Astrocyte (in vitro differentiated cells and primary cell): ENCODE measurements at regions not wholly inside any gene's neighbourhood (a gene's known extent, or its start where the extent isn't known, plus 50 kb on each side); places are given as distances from the start of the nearest gene placed in this dataset.

Experiments
- DNase-seq: peaks from one replicate; pipeline ENCODE4 v3.0.0-alpha.2; 2010; ENCODE audit warnings: low read depth
- FAIRE-seq: peaks from 2 replicates; lab custom pipeline; 2011; peaks lifted over from hg19 to GRCh38; lab: Jason Lieb, UNC
- H2AFZ ChIP-seq: 2 replicates; pipeline ENCODE4 v1.6.0; 2012; ENCODE audit warnings: low read depth, low read length, inconsistent platforms
- H3K27ac ChIP-seq: 2 replicates; pipeline ENCODE4 v1.5.1; 2011; ENCODE audit warnings: low read depth, low read length, inconsistent platforms
- H3K27me3 ChIP-seq: 2 replicates; pipeline ENCODE4 v1.6.0; 2011; ENCODE audit warnings: low read length, inconsistent platforms; ENCODE audit not compliant: insufficient read depth
- H3K36me3 ChIP-seq: 2 replicates; pipeline ENCODE4 v1.5.1; 2011; ENCODE audit warnings: low read length, inconsistent platforms; ENCODE audit not compliant: insufficient read depth
- H3K4me1 ChIP-seq: 2 replicates; pipeline ENCODE4 v1.5.1; 2011; ENCODE audit warnings: low read length, inconsistent platforms; ENCODE audit not compliant: insufficient read depth
- H3K4me2 ChIP-seq: 2 replicates; pipeline ENCODE4 v1.6.0; 2012; ENCODE audit warnings: low read length, inconsistent platforms
- H3K4me3 ChIP-seq: 2 replicates; pipeline ENCODE4 v1.5.1; 2011; ENCODE audit warnings: low read depth, mild to moderate bottlenecking, low read length, inconsistent platforms; ENCODE audit not compliant: insufficient read depth
- H3K79me2 ChIP-seq: 2 replicates; pipeline ENCODE4 v1.6.0; 2012; ENCODE audit warnings: mild to moderate bottlenecking, low read length, inconsistent platforms; ENCODE audit not compliant: insufficient read depth
- H3K9ac ChIP-seq: 2 replicates; pipeline ENCODE4 v1.6.0; 2012; ENCODE audit warnings: mild to moderate bottlenecking, low read length, inconsistent platforms
- H3K9me3 ChIP-seq: 2 replicates; pipeline ENCODE4 v1.5.1; 2012; ENCODE audit warnings: low read depth, mild to moderate bottlenecking, low read length, inconsistent platforms; ENCODE audit not compliant: insufficient read depth
- H4K20me1 ChIP-seq: 2 replicates; pipeline ENCODE4 v1.6.0; 2012; ENCODE audit warnings: low read length, inconsistent platforms; ENCODE audit not compliant: insufficient read depth
- H3K27ac Mint-ChIP-seq: one replicate; pipeline ENCODE4 v1.8.0; 2021; ENCODE audit warnings: mild to moderate bottlenecking, mixed read lengths; ENCODE audit not compliant: unreplicated experiment
- H3K27me3 Mint-ChIP-seq: one replicate; pipeline ENCODE4 v1.8.0; 2021; ENCODE audit warnings: low read depth, mixed read lengths; ENCODE audit not compliant: unreplicated experiment
- H3K36me3 Mint-ChIP-seq: one replicate; pipeline ENCODE4 v1.8.0; 2021; ENCODE audit warnings: low read depth, mixed read lengths; ENCODE audit not compliant: unreplicated experiment
- H3K4me1 Mint-ChIP-seq: one replicate; pipeline ENCODE4 v1.8.0; 2021; ENCODE audit warnings: low read depth, mixed read lengths; ENCODE audit not compliant: unreplicated experiment
- H3K4me3 Mint-ChIP-seq: one replicate; pipeline ENCODE4 v1.8.0; 2021; ENCODE audit warnings: mild to moderate bottlenecking, moderate library complexity, mixed read lengths; ENCODE audit not compliant: unreplicated experiment
- H3K9me3 Mint-ChIP-seq: one replicate; pipeline ENCODE4 v1.8.0; 2021; ENCODE audit warnings: mild to moderate bottlenecking, mixed read lengths; ENCODE audit not compliant: unreplicated experiment
- EZH2 ChIP-seq: IDR thresholded peaks from 2 replicates; pipeline ENCODE4 v1.6.1; 2012; ENCODE audit warnings: mild to moderate bottlenecking, low read length, inconsistent platforms; ENCODE audit not compliant: insufficient read depth
- TF ChIP-seq, protein P1 (sequence below): IDR thresholded peaks from 2 replicates; pipeline ENCODE4 v1.5.1; 2011; ENCODE audit warnings: low read depth, mild to moderate bottlenecking, inconsistent platforms, low read length, moderate library complexity; ENCODE audit not compliant: insufficient read depth

- Histone ChIP-seq H3K36me3 (no peaks in the 10 kb centered on the region), H3K4me3 (no peak overlapping the region), H3K79me2 (no peaks in the 10 kb centered on the region), H4K20me1 (no peaks in the 10 kb centered on the region), H3K9ac (no peak overlapping the region), H2AFZ (no peak overlapping the region), H3K4me2 (no peak overlapping the region), H3K4me1 (no peaks in the 10 kb centered on the region), H3K27ac (no peak overlapping the region), H3K9me3 (no peaks in the 10 kb centered on the region), H3K27me3 (no peaks in the 10 kb centered on the region)
- no peak overlapping the region for H3K4me3 Mint-ChIP-seq
- no peak for TF ChIP-seq EZH2
- TF ChIP-seq, protein P1, sequence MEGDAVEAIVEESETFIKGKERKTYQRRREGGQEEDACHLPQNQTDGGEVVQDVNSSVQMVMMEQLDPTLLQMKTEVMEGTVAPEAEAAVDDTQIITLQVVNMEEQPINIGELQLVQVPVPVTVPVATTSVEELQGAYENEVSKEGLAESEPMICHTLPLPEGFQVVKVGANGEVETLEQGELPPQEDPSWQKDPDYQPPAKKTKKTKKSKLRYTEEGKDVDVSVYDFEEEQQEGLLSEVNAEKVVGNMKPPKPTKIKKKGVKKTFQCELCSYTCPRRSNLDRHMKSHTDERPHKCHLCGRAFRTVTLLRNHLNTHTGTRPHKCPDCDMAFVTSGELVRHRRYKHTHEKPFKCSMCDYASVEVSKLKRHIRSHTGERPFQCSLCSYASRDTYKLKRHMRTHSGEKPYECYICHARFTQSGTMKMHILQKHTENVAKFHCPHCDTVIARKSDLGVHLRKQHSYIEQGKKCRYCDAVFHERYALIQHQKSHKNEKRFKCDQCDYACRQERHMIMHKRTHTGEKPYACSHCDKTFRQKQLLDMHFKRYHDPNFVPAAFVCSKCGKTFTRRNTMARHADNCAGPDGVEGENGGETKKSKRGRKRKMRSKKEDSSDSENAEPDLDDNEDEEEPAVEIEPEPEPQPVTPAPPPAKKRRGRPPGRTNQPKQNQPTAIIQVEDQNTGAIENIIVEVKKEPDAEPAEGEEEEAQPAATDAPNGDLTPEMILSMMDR = no peak
- peaks cover 7% of the 10 kb centered on the region for H3K9me3 Mint-ChIP-seq
- no peaks in the 10 kb centered on the region for H3K4me1 Mint-ChIP-seq
- FAIRE-seq (no peak), DNase-seq (no peak)
- no peaks in the 10 kb centered on the region for H3K36me3 Mint-ChIP-seq
- no peaks in the 10 kb centered on the region for H3K27me3 Mint-ChIP-seq
- no peak overlapping the region for H3K27ac Mint-ChIP-seq
These were observed 847.6 kb upstream of the LCORL start for GRCh38 chr4:18869166-18869565.

- DNase-seq (no peak), FAIRE-seq (no peak)
- Histone ChIP-seq H3K36me3 (no peaks in the 10 kb centered on the region), H3K79me2 (no peaks in the 10 kb centered on the region), H3K27ac (no peak overlapping the region), H3K4me1 (no peaks in the 10 kb centered on the region), H4K20me1 (no peaks in the 10 kb centered on the region), H3K9me3 (no peaks in the 10 kb centered on the region), H3K9ac (no peak overlapping the region), H3K4me2 (no peak overlapping the region), H3K4me3 (no peak overlapping the region), H2AFZ (no peak overlapping the region), H3K27me3 (no peaks in the 10 kb centered on the region)
- Mint-ChIP-seq H3K4me3 (no peak overlapping the region), H3K36me3 (no peaks in the 10 kb centered on the region), H3K27me3 (no peaks in the 10 kb centered on the region), H3K27ac (no peak overlapping the region), H3K9me3 (peaks cover 2% of the 10 kb centered on the region), H3K4me1 (peaks cover 6% of the 10 kb centered on the region)
- TF ChIP-seq, protein P1 = no peak
- TF ChIP-seq EZH2 = no peak
These were observed 839.4 kb upstream of the LCORL start for GRCh38 chr4:18860836-18861530.

DNA sequence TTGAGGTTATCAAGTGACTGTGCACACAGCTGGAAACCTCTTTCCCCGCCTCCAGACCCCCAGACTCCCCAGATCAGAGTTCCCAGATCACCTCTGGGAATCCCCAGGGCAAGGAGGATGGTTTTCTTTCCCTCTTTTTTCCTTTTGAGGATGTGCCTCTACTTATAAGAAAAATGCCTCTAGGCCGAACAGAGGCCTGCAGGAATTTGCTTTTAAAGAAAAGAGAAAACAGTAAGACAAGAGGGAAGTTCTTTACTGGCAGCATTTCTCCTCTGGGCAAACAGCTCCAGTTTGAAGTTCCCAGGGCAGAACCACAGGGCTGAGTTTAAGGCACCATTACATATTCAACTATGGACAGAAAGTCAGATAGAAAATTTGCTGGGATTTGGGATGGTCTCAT lies 837.9 kb upstream of the LCORL start:
- no peaks in the 10 kb centered on the region for H3K36me3 Mint-ChIP-seq
- peaks cover 6% of the 10 kb centered on the region for H3K4me1 Mint-ChIP-seq
- peak overlapping the region; percentile 27 for H3K27ac Mint-ChIP-seq
- Histone ChIP-seq H3K4me3 (no peak overlapping the region), H3K79me2 (no peaks in the 10 kb centered on the region), H2AFZ (no peak overlapping the region), H3K4me1 (no peaks in the 10 kb centered on the region), H3K27ac (no peak overlapping the region), H4K20me1 (no peaks in the 10 kb centered on the region), H3K9me3 (no peaks in the 10 kb centered on the region), H3K27me3 (no peaks in the 10 kb centered on the region), H3K4me2 (no peak overlapping the region), H3K9ac (no peak overlapping the region), H3K36me3 (no peaks in the 10 kb centered on the region)
- H3K27me3 Mint-ChIP-seq = no peaks in the 10 kb centered on the region
- no peak for DNase-seq
- H3K9me3 Mint-ChIP-seq = peaks cover 2% of the 10 kb centered on the region
- no peak overlapping the region for H3K4me3 Mint-ChIP-seq
- FAIRE-seq = no peak
- TF ChIP-seq EZH2 = no peak
- TF ChIP-seq, protein P1 = no peak
